PC-3 (cell line): ENCODE measurements at regions not wholly inside any gene's neighbourhood (a gene's known extent, or its start where the extent isn't known, plus 50 kb on each side); places are given as distances from the start of the nearest gene placed in this dataset.
A peak's percentile ranks its signal among the peaks of the same experiment; 100 is the strongest.

Experiments used
- ATAC-seq: fragments of 200-7000 bp; cut with Tn5 transposase; 2 replicates; pipeline ENCODE4 v1.9.1; 2020; ENCODE audit warnings: mild to moderate bottlenecking, moderate library complexity
- BruUV-seq: library from RNA; stranded (reverse); fragments of 400-500 nt; replicated peaks from 2 replicates; lab custom pipeline; 2021; lab: Mats Ljungman, UMichigan
- CTCF ChIA-PET: fragments of 300-600 bp; sonication (Branson Sonifier 250); formaldehyde crosslinking; loops from one replicate; lab custom pipeline; 2022; ENCODE audit warnings: antibody characterized with exemption; lab: Charles Lee
- POLR2A ChIA-PET: fragments of 300-600 bp; sonication (Branson Sonifier 250); formaldehyde crosslinking; loops from one replicate; lab custom pipeline; 2022; ENCODE audit warnings: antibody characterized with exemption; ENCODE audit not compliant: unreplicated experiment; lab: Charles Lee
- DNase-seq: peaks from one replicate; pipeline ENCODE4 v3.0.0-alpha.2; 2015
- H2AFZ ChIP-seq: fragments of 300-600 bp; sonication (generic); 2 replicates; pipeline ENCODE4 v1.6.0; 2016; ENCODE audit warnings: antibody characterized with exemption, low read length
- H3F3A ChIP-seq: fragments of 300-600 bp; sonication (generic); one replicate; pipeline ENCODE4 v1.6.0; 2017; ENCODE audit warnings: antibody characterized with exemption, low read length, control low read depth, mild to moderate bottlenecking; ENCODE audit not compliant: unreplicated experiment
- H3K27ac ChIP-seq: fragments of 300-600 bp; sonication (generic); 2 replicates; pipeline ENCODE4 v1.5.1; 2016; ENCODE audit warnings: mild to moderate bottlenecking, low read length
- H3K27me3 ChIP-seq: fragments of 300-600 bp; sonication (generic); 2 replicates; pipeline ENCODE4 v1.6.1; 2016; ENCODE audit warnings: low read length, mixed read lengths
- H3K36me3 ChIP-seq: fragments of 300-600 bp; sonication (generic); 2 replicates; pipeline ENCODE4 v1.6.1; 2016; ENCODE audit warnings: low read depth, mixed run types, low read length, mixed read lengths
- H3K4me1 ChIP-seq: fragments of 300-600 bp; sonication (generic); 2 replicates; pipeline ENCODE4 v1.5.1; 2016; ENCODE audit warnings: low read length; ENCODE audit not compliant: insufficient read depth
- H3K4me2 ChIP-seq: fragments of 300-600 bp; sonication (generic); 2 replicates; pipeline ENCODE4 v1.6.0; 2016; ENCODE audit warnings: low read length
- H3K4me3 ChIP-seq: fragments of 300-600 bp; sonication (generic); 2 replicates; pipeline ENCODE4 v1.5.1; 2016; ENCODE audit warnings: mild to moderate bottlenecking, low read length, mixed read lengths
- H3K79me2 ChIP-seq: fragments of 300-600 bp; sonication (generic); 2 replicates; pipeline ENCODE4 v1.6.1; 2017; ENCODE audit warnings: low read length, mixed read lengths
- H3K9ac ChIP-seq: fragments of 300-600 bp; sonication (generic); 2 replicates; pipeline ENCODE4 v1.6.0; 2016; ENCODE audit warnings: mild to moderate bottlenecking, low read length
- H3K9me2 ChIP-seq: fragments of 300-600 bp; sonication (generic); replicated peaks from 2 replicates; pipeline ENCODE4 v1.6.1; 2016; ENCODE audit warnings: mixed run types, low read length, mixed read lengths
- H3K9me3 ChIP-seq: fragments of 300-600 bp; sonication (generic); 2 replicates; pipeline ENCODE4 v1.6.1; 2016; ENCODE audit warnings: low read length, mixed read lengths
- H4K20me1 ChIP-seq: fragments of 300-600 bp; sonication (generic); 2 replicates; pipeline ENCODE4 v1.6.1; 2016; ENCODE audit warnings: low read length, mixed read lengths
- CTCF ChIP-seq: fragments of 300-600 bp; sonication (generic); conservative IDR thresholded peaks from 2 replicates; pipeline ENCODE4 v1.5.1; 2017; ENCODE audit warnings: antibody characterized with exemption, low read depth, mild to moderate bottlenecking, low read length
- EZH2 ChIP-seq: fragments of 300-600 bp; sonication (generic); IDR thresholded peaks from one replicate; pipeline ENCODE4 v1.6.1; 2017; ENCODE audit warnings: antibody characterized with exemption, mild to moderate bottlenecking, low read length; ENCODE audit not compliant: unreplicated experiment
- EZH2phosphoT487 ChIP-seq: fragments of 300-600 bp; sonication (generic); IDR thresholded peaks from 2 replicates; pipeline ENCODE4 v1.6.1; 2018; ENCODE audit warnings: mild to moderate bottlenecking, antibody characterized with exemption, low read length, borderline replicate concordance
- intact Hi-C: fragments of 100-400 bp; cut with micrococcal nuclease; formaldehyde crosslinking; loops from 2 replicates; pipeline ENCODE4 v1.9.0; 2023

- Histone ChIP-seq H3K9me3 (no peaks in the 10 kb centered on the region), H3K9ac (no peak overlapping the region), H3K9me2 (no peaks in the 10 kb centered on the region), H2AFZ (no peak overlapping the region), H3K4me1 (no peaks in the 10 kb centered on the region), H3K27ac (no peak overlapping the region), H3K79me2 (no peaks in the 10 kb centered on the region), H3K27me3 (no peaks in the 10 kb centered on the region), H4K20me1 (no peaks in the 10 kb centered on the region), H3K36me3 (no peaks in the 10 kb centered on the region), H3K4me3 (no peak overlapping the region), H3K4me2 (no peak overlapping the region), H3F3A (no peaks in the 10 kb centered on the region)
- CTCF ChIA-PET: no interaction called here
- POLR2A ChIA-PET: no interaction called here
- ATAC-seq (no peak), DNase-seq (no peak)
- intact Hi-C loops: no loop called here
- BruUV-seq: no TSS peak
- TF ChIP-seq CTCF (no peak), EZH2 (no peak), EZH2phosphoT487 (no peak)
Measured at GRCh38 chr3:140857993-140858392, 83.6 kb upstream of the SLC25A36 start.

DNA sequence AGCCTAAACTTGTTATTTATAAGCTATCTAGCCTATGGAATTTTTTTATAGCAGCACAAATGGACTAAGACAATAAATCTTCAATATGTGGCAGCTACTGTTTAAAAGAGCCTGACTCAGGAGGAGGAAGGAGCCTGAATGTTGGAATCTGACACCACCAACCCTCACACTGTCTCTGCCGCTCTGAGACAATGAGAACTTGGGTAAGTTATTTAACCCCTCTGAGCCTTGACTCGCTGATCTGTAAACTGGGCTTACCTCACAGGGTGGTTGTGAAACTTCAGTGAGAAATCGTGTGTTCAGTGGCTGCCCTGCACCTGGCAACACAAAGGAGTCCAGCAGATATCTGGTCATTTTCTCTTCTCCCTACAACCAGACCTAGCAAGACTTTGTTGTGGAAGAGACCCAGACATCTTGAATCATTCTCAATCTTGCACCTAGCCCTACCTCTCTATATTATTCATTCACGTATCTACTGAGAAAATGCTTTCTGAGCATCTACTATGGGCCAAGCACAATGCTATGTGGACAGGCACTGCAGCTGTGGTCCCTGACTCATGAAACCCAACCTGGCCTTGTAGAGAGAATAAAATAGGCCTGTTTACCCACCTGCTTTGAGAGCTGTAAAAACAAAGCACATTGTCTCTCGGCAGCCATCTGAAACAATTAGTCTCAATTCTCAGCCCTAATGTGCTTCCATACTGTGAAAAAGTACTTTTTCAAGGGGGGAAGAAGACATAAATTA, 81.9 kb upstream of the SLC25A36 start:
- ATAC-seq: no peak
- H3K27me3 ChIP-seq: no peaks in the 10 kb centered on the region
- H3K79me2 ChIP-seq: no peaks in the 10 kb centered on the region
- DNase-seq: peak; percentile 10
- TF ChIP-seq CTCF (no peak), EZH2phosphoT487 (no peak), EZH2 (no peak)
- no peaks in the 10 kb centered on the region for H3K9me2 ChIP-seq
- BruUV-seq: no TSS peak
- no peaks in the 10 kb centered on the region for H3K9me3 ChIP-seq
- H2AFZ ChIP-seq: no peak overlapping the region
- H3K4me2 ChIP-seq: no peak overlapping the region
- no peak overlapping the region for H3K9ac ChIP-seq
- no peak overlapping the region for H3K27ac ChIP-seq
- no peaks in the 10 kb centered on the region for H4K20me1 ChIP-seq
- ChIA-PET CTCF (interaction anchor here (0.6 kb wide), 1 partner anchor 922 kb away, joined by 3 read pairs; no protein-coding TSS in a partner anchor), POLR2A (no interaction called here)
- intact Hi-C loops: loop anchor here (10.0 kb wide), 2 partner anchors 1295 to 1435 kb away; no protein-coding TSS in a partner anchor
- H3K36me3 ChIP-seq: no peaks in the 10 kb centered on the region
- no peaks in the 10 kb centered on the region for H3K4me1 ChIP-seq
- no peak overlapping the region for H3K4me3 ChIP-seq
- H3F3A ChIP-seq: no peaks in the 10 kb centered on the region

DNA sequence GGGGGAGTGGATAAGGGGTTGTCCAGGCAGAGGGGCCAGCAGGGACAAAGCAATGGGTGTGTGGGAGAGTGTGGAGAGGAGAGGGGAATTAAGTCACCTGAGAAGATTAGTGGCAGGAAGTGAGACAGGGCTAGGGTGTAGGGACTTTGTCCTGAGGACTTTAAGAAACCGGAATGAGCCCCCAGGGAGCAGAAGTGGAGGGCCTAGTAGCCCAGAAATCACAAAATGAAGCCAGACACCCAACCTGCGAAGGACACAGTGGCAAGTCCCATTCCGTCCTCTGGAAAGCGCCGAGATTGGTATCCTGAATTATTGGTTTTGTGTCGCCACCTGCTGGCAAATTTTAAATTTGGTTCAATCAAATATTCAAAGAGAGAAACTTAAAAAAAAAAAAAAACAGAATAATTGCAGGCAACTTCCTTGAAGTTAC, 78.0 kb upstream of the SLC25A36 start:
- no peaks in the 10 kb centered on the region for H4K20me1 ChIP-seq
- DNase-seq (peak; percentile 68), ATAC-seq (peak; percentile 31; the same call in 1 of the 2 replicates)
- no peaks in the 10 kb centered on the region for H3K79me2 ChIP-seq
- no peaks in the 10 kb centered on the region for H3K4me1 ChIP-seq
- POLR2A ChIA-PET: no interaction called here
- no peaks in the 10 kb centered on the region for H3K9me3 ChIP-seq
- intact Hi-C loops: loop anchor here (10.0 kb wide), 2 partner anchors 1299 to 1439 kb away; no protein-coding TSS in a partner anchor
- no peak overlapping the region for H3K27ac ChIP-seq
- H3K4me2 ChIP-seq: no peak overlapping the region
- no TSS peak for BruUV-seq
- no peak overlapping the region for H3K9ac ChIP-seq
- TF ChIP-seq CTCF (peak; percentile 57), EZH2phosphoT487 (no peak)
- H2AFZ ChIP-seq: peak overlapping the region; percentile 57
- CTCF ChIA-PET: interaction anchor here (0.7 kb wide), 1 partner anchor 1343 kb away, joined by 4 read pairs; no protein-coding TSS in a partner anchor
- no peak overlapping the region for H3K4me3 ChIP-seq
- no peaks in the 10 kb centered on the region for H3K27me3 ChIP-seq
- no peaks in the 10 kb centered on the region for H3K9me2 ChIP-seq
- H3F3A ChIP-seq: no peaks in the 10 kb centered on the region
- no peaks in the 10 kb centered on the region for H3K36me3 ChIP-seq
